ENCODE measurements at regions not wholly inside any gene's neighbourhood (a gene's known extent, or its start where the extent isn't known, plus 50 kb on each side); places are given as distances from the start of the nearest gene placed in this dataset.

GRCh38 chr14:101191721-101192660 lies 288.5 kb upstream of the RTL1 start:
- Mint-ChIP-seq H3K36me3 (no peaks in the 10 kb centered on the region), H3K4me3 (no peak overlapping the region), H3K27me3 (no peaks in the 10 kb centered on the region), H3K27ac (no peak overlapping the region), H3K9me3 (peaks cover 0 to 8% (median 0%) of the 10 kb centered on the region in 7 donors), H3K4me1 (no peaks in the 10 kb centered on the region)
- ATAC-seq (ENCODE audit: low read depth in 2 of 2) (no peak), DNase-seq (no peak)

DNA sequence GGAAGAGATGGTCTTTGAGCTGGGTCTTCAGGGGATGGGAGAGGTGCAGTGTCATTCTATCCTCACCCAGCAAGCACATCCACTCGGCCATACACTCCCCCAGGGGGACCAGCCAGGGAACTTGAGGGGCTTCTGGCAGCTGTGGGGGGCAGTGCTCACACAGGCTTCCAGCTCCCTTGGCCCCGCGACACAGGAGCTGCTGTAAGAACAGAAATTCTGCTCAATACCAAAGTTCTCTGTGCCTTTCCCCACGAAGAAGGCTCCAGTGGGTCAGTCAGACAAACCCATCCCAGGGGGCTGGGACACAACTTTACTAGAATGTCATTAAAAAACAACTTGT lies 289.1 kb upstream of the RTL1 start:
- Mint-ChIP-seq H3K9me3 (peaks cover 0 to 8% (median 0%) of the 10 kb centered on the region in 7 donors), H3K27ac (no peak overlapping the region), H3K36me3 (no peaks in the 10 kb centered on the region), H3K4me3 (no peak overlapping the region), H3K27me3 (no peaks in the 10 kb centered on the region), H3K4me1 (no peaks in the 10 kb centered on the region)
- DNase-seq (no peak), ATAC-seq (ENCODE audit: low read depth in 2 of 2) (no peak)

GRCh38 chr14:101193106-101193844 lies 289.8 kb upstream of the RTL1 start:
- H3K27ac Mint-ChIP-seq: no peak overlapping the region
- H3K4me3 Mint-ChIP-seq: no peak overlapping the region
- H3K4me1 Mint-ChIP-seq: no peaks in the 10 kb centered on the region
- H3K36me3 Mint-ChIP-seq: no peaks in the 10 kb centered on the region
- H3K9me3 Mint-ChIP-seq: peaks cover 0 to 8% (median 0%) of the 10 kb centered on the region in 7 donors
- DNase-seq (no peak), ATAC-seq (ENCODE audit: low read depth in 2 of 2) (no peak)
- no peaks in the 10 kb centered on the region for H3K27me3 Mint-ChIP-seq

DNA sequence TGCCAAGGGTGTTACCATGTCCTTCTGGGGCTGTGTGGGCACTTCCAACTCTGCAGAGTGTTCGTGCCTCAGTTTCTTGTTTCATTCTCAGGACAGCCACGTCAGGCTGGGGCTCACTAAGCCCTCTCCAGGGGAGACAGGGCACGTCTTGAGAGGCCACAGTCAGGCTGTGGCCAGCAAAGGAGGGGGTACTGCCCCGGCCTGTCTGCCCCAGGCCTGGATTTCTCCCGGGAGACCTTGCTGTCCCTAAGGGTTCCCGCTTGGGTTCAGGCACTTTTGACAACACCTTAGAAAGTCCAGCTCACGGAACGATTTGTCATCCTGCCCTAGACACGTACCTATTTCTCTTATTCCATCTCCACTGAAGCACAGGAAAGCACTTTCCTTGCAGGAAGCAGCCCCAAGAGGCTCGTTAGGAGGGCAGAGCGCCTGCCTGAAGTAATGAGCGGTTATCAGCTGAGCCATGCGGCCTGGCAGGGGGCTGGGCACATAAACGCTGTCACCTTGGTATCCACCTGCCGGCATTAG lies 290.4 kb upstream of the RTL1 start:
- Mint-ChIP-seq H3K4me1 (no peaks in the 10 kb centered on the region), H3K4me3 (no peak overlapping the region), H3K27ac (no peak overlapping the region), H3K9me3 (peaks cover 0 to 8% (median 0%) of the 10 kb centered on the region in 7 donors), H3K27me3 (no peaks in the 10 kb centered on the region), H3K36me3 (no peaks in the 10 kb centered on the region)
- DNase-seq: no peak
- no peak for ATAC-seq (ENCODE audit: low read depth in 2 of 2)

- H3K27ac Mint-ChIP-seq: no peak overlapping the region
- no peak overlapping the region for H3K4me3 Mint-ChIP-seq
- H3K9me3 Mint-ChIP-seq: peaks cover 0 to 6% (median 0%) of the 10 kb centered on the region in 7 donors
- H3K27me3 Mint-ChIP-seq: no peaks in the 10 kb centered on the region
- no peaks in the 10 kb centered on the region for H3K36me3 Mint-ChIP-seq
- ATAC-seq (ENCODE audit: low read depth in 2 of 2): no peak
- no peak for DNase-seq
- H3K4me1 Mint-ChIP-seq: no peaks in the 10 kb centered on the region
Observed at GRCh38 chr14:101194373-101195308, 291.1 kb upstream of the RTL1 start.

GRCh38 chr14:101195309-101195901 lies 291.9 kb upstream of the RTL1 start:
- Mint-ChIP-seq H3K27ac (no peak overlapping the region), H3K36me3 (no peaks in the 10 kb centered on the region), H3K27me3 (no peaks in the 10 kb centered on the region), H3K4me1 (no peaks in the 10 kb centered on the region), H3K4me3 (no peak overlapping the region), H3K9me3 (peaks cover 0 to 3% (median 0%) of the 10 kb centered on the region in 7 donors)
- ATAC-seq (ENCODE audit: low read depth in 2 of 2) (no peak), DNase-seq (no peak)

DNA sequence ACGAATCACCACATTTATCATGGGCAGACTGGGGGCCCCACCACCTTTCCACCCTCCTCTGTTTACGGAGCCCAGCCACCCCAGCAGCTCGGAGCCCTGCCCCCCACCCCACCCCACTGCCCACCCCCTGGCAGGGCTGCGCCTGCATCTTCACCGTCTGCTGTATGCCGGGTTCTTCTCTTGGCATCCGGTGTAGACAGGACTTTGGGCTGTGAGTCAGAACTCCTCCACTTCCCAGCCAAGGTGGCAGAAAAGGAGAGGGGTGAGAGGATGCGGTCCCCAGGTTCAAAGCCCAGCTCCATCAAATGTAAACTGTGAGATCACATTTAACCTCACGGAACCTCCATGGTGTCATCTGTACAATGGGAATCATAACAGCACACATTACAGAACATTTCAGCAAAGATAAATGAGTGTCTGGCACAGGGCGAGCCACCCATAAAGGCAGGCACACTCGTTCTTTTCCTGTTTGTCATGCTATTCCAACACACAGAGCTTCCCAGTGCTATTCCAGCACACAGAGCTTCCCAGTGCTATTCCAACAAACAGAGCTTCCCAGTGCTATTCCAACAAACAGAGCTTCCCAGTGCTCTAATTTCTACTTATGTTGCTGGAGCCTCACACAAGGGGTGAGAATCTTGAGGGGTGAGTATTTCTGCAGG lies 292.7 kb upstream of the RTL1 start:
- no peaks in the 10 kb centered on the region for H3K4me1 Mint-ChIP-seq
- H3K27ac Mint-ChIP-seq: no peak overlapping the region
- peaks cover 0 to 3% (median 0%) of the 10 kb centered on the region in 7 donors for H3K9me3 Mint-ChIP-seq
- ATAC-seq (ENCODE audit: low read depth in 2 of 2) (no peak), DNase-seq (no peak)
- H3K36me3 Mint-ChIP-seq: no peaks in the 10 kb centered on the region
- no peak overlapping the region for H3K4me3 Mint-ChIP-seq
- H3K27me3 Mint-ChIP-seq: no peaks in the 10 kb centered on the region

DNA sequence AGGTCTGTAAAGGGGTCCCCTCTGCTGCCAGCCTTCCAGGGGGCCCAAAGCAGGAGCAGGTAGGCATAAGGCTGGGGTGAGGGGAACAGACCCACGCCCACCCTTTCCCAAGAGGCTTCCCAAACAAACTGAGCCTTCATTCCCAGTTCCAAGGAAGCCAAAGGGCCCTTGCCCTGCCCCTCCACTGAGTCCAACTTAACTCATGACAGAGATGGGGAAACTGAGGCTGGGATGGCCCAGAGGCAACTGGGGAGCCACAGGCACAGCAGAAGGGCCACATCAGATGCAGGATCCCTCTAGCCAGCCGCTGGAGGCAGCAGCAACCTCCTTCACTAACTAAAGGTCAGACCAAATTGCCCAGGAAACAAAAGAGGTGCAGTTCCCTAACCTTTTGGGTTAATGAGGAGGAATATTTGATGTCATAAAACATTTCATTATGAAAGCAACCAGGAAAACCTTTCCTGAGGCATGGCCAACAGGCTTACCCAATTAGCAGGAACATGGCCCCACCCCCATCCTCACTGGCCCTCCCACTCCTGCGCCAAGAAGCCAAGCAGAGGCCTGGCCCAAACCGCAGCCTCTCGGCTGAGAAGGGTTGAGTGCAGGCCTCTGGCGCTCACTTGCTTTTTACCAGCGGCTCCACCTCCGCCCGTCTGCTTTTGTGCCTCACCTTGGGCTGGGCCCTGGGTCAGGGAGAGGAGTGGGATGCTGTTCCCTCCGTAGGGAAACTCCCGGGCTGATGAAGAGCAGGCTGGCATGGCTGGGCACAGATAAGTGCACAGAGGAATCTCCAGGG lies 293.5 kb upstream of the RTL1 start:
- Mint-ChIP-seq H3K4me1 (no peaks in the 10 kb centered on the region), H3K4me3 (no peak overlapping the region), H3K27me3 (no peaks in the 10 kb centered on the region), H3K9me3 (peaks cover 0 to 3% (median 0%) of the 10 kb centered on the region in 7 donors), H3K27ac (no peak overlapping the region), H3K36me3 (no peaks in the 10 kb centered on the region)
- DNase-seq (no peak), ATAC-seq (ENCODE audit: low read depth in 2 of 2) (no peak)

DNA sequence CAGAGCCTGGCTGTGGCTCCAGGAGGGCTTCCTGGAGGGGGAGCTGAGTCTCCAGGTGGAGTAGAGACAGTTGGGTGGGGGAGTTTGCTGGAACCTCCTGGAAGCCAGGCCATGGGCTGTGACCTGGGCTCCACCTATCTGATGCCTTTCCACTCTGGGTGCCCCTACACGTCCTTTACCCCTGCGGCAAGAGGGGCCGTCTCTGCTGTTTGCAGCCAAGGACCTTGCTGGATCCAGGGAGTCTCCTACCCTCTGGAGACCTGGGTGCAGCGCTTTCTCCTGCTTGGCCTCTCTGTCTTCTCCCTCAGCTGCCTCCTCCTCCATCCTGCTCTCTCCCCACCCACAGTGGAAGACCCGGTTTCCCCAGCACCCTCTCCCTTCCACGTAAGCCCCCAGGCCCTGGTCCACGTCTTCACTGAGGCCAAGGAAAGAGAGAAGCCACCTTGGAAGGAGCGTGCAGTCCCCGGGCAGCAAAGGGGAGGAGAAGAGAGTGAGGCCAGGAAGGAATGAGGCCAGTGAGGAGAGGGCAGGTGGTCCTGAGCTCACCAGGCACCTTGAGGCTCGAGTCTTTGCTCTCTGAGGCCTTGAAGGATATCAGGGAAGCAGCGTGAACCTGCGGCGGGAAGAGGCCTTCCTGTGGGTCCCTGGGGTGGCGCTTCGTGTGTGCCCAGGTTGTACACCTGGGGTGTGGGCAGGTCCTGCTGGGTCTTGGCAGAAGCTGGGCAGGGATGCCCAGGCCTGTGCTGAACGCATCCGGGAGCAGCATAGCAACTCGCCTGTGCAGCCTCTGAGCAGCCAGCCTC lies 294.3 kb upstream of the RTL1 start:
- H3K4me3 Mint-ChIP-seq: no peak overlapping the region
- no peaks in the 10 kb centered on the region for H3K4me1 Mint-ChIP-seq
- H3K36me3 Mint-ChIP-seq: no peaks in the 10 kb centered on the region
- no peaks in the 10 kb centered on the region for H3K27me3 Mint-ChIP-seq
- no peak for ATAC-seq (ENCODE audit: low read depth in 2 of 2)
- no peak overlapping the region for H3K27ac Mint-ChIP-seq
- no peak for DNase-seq
- peaks cover 0 to 5% (median under 1%) of the 10 kb centered on the region in 7 donors for H3K9me3 Mint-ChIP-seq

DNA sequence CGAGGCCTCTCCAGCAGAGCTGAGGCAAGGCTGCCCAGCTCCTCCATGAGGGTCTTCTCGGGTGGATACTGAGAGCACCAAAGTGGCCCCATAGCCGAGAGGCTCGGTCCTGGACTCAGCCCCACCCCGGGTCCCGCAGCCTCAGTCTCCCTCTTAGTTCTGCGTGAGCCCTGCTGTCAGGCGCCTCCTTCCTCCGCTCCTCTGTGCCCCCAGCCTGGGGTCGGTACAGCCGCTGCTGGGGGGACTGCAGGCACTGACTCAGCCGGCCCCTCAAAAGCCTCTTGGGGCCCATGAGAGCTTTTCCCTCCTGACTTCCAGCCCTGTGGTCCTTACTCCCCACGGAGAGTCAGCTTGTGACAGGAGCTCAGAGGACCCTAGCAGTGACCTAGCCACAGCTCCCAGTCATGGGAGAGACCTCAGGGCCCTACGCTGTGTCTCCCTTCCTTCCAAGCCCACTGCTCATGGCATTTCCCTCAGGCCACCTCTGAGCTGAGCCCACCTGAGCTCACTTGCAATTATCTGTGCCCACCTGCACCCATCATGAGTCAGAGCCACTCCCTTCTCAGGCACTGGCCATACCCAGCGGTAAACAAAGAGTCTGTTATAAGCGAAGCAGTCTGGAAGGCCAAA lies 295.0 kb upstream of the RTL1 start:
- Mint-ChIP-seq H3K27me3 (peaks cover 0 to under 1% (median 0%) of the 10 kb centered on the region in 3 donors), H3K9me3 (peaks cover 5 to 9% (median 7%) of the 10 kb centered on the region in 7 donors), H3K27ac (no peak overlapping the region), H3K4me3 (no peak overlapping the region), H3K36me3 (peaks cover 0 to 6% of the 10 kb centered on the region in 2 donors), H3K4me1 (no peaks in the 10 kb centered on the region)
- DNase-seq (no peak), ATAC-seq (ENCODE audit: low read depth in 2 of 2) (no peak)

Measured in naive B cell (primary cell).